ENCODE measurements at regions not wholly inside any gene's neighbourhood (a gene's known extent, or its start where the extent isn't known, plus 50 kb on each side); places are given as distances from the start of the nearest gene placed in this dataset.

DNA sequence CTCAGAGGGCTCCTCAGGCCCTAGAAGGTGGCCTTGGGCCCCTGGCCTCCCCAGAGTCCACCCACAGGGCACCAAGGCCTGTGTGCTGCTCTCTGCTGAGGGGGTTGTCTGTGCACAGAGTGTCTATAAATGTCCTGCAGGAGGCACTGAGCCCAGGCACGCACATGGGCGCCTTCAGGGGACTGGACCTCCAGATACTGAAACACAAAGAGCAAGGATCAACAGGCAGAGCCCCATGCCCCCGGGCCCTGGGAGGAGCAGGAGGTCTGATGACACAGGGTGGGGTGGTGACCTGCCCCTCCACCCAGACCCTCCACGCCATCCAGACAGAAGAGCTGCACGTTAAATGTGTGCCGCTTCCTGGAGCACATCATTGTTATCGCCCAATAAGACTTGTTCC is 64.6 kb upstream of the SIMC1 start:
- TF ChIP-seq, protein P1, sequence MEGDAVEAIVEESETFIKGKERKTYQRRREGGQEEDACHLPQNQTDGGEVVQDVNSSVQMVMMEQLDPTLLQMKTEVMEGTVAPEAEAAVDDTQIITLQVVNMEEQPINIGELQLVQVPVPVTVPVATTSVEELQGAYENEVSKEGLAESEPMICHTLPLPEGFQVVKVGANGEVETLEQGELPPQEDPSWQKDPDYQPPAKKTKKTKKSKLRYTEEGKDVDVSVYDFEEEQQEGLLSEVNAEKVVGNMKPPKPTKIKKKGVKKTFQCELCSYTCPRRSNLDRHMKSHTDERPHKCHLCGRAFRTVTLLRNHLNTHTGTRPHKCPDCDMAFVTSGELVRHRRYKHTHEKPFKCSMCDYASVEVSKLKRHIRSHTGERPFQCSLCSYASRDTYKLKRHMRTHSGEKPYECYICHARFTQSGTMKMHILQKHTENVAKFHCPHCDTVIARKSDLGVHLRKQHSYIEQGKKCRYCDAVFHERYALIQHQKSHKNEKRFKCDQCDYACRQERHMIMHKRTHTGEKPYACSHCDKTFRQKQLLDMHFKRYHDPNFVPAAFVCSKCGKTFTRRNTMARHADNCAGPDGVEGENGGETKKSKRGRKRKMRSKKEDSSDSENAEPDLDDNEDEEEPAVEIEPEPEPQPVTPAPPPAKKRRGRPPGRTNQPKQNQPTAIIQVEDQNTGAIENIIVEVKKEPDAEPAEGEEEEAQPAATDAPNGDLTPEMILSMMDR (IDR thresholded peaks at IDR 0.05) = no peak
- TF ChIP-seq EP300 (IDR thresholded peaks at IDR 0.05) (no peak), POLR2AphosphoS5 (IDR thresholded peaks at IDR 0.05) (no peak)

All from suprapubic skin (tissue), 4 donors.